CD4-positive, alpha-beta T cell treated with Interleukin-15 for 4 hours (primary cell): ENCODE measurements at regions not wholly inside any gene's neighbourhood (a gene's known extent, or its start where the extent isn't known, plus 50 kb on each side); places are given as distances from the start of the nearest gene placed in this dataset.

ENCODE experiments used
- DNase-seq: peaks from one replicate; pipeline ENCODE4 v3.0.0-alpha.2; 2020; ENCODE audit warnings: low spot score

GRCh38 chr2:48107326-48107925, 201.1 kb upstream of the FBXO11 start:
- DNase-seq, result no peak

DNA sequence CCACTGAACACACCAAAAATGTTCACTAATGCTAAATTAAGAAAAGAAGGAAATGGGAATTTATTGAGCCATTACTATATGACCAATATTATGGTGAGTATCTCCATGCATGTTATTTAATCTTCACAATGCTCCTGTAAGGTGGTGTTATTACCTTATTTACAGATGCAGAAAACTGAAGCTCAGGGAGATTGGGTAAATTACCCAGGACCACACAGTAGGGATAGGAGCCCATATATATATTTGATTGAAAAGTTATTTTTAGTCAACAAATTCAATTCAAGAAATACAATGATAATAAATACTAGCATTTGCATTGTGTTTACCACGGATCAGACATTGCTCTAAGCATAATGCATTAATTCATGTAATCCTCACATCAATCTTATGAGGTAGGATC, 202.2 kb upstream of the FBXO11 start:
- no peak for DNase-seq

DNA sequence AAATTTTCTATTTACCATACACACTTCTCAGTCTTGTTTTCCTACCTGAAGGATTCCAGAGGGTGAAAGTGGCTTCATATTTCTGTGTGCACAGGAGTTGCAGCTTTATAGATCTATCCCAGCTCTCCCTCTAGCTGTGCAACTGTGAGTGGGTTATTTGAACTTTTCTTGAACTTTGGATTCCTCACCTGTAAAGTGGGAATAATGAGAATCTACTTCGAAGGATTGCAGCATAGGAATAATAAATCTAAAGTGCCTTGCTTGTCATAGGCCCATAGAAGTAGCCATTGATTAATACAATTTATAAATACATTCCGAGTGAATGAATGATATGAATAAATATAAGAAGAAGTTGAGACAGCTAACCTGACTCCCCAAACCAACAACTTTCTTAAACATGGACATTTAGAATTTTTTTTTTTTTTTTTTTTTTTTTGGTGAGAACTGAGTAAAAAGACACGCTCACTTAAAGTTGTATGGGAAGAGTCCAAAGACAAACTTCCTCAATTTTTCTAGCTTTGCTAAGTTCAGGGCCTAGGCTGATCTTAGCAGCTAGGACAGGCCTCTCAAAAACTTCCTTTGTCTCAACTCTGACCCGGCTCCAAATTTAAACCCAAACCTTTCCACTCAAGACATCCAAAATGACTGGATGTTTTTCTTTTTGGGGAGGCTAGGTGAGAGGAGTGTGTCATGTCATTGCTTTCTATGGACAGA, 203.3 kb upstream of the FBXO11 start:
- no peak for DNase-seq

- DNase-seq, result no peak
Observed at GRCh38 chr2:48110492-48110891, 204.0 kb upstream of the FOXN2 start.

- DNase-seq, result no peak
Observed at GRCh38 chr2:48112911-48113680, 201.4 kb upstream of the FOXN2 start.

GRCh38 chr2:48113767-48114166, 200.7 kb upstream of the FOXN2 start:
- DNase-seq, result no peak

GRCh38 chr2:48114256-48114655, 200.2 kb upstream of the FOXN2 start:
- DNase-seq, result peak; percentile 54

DNA sequence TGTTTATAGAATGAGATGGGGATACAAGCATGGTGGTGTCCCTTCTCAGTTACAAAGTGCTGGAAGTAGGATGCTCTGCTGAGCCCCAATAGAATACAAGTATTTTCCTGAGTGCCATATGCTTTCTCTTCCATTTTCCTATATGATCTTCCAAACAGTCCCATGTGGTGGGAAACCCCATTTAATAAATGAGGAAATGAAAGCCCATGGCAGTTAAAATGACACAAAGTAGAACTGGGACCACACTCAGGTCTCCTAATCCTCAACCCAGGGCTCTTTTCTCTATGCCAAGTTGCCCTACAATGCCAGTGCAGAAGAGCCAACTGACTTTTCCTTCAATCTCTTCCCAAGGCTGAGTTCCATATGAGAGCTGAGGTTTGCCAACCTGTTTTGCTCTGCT, 198.0 kb upstream of the FOXN2 start:
- DNase-seq, result no peak

DNA sequence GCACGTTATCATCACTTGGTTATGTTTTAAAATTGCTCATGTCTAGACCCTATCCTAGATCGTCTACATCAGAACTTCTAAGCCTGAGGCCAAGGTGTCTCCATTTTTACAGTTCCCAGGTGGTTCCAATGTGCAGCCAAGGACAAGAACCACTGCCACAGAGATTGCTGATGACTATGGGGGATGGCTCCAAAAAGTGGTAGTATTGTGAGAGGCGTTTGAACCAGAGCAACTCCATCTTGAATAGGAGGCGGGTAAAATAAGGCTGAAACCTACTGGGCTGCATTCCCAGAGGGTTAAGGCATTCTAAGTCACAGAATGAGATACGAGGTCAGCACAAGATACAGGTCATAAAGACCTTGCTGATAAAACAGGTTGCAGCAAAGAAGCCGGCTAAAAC, 195.6 kb upstream of the FOXN2 start:
- no peak for DNase-seq

DNA sequence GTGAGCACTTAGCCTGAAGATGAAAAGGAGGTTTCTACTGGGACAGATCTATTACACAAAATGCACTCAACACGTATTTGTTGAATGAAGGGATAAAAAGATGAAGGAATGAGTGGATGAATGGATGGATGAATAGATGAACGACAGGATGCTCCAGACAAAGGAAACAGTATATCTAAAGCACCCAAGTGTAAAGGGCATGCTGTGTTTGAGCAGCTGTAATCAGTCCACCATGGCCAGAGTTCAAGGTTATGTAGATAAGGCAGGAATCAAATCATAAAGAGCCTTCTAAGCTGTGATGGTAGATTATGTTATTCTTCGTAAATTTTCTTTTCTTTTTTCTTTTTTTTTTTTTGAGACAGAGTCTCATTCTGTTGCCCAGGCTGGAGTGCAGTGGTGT, 194.4 kb upstream of the FOXN2 start:
- no peak for DNase-seq

- no peak for DNase-seq
Observed at GRCh38 chr2:48120759-48121242, 193.7 kb upstream of the FOXN2 start.

DNA sequence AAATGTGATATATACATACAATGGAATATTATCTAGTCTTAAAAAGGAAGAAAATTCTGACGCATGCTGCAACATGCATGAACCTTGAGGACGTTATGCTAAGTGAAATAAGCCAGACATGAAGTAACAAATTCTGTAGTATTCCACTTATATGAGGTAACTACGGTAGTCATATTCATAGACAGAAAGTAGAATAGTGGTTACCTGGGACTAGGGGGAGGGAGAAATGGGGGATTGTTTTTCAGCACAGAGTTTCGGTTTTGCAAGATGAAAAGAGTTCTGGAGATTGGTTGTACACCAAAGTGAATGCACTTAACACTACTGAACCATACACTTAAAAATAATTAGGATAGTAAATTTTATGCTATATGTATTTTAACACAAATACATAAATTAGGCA, 192.3 kb upstream of the FOXN2 start:
- no peak for DNase-seq

- no peak for DNase-seq
Observed at GRCh38 chr2:48124592-48124991, 189.9 kb upstream of the FOXN2 start.

DNA sequence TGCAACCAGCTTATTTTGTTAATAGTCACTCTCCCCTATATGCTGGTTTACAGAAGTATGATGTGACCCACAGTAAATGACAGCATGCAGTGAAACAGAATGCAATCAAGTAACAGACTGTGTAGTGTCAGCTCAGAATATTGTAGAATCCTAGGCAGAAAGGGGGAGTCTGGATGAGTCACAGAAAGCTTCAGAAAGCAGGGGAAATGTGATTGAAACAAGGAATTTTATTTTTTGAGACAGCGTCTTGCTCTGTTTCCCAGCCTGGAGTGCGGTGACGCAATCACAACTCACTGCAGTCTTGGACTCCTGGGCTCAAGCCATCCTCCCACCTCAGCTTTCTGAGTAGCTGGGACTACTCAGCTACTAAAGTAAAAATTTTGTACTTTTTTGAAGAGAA, 188.3 kb upstream of the FOXN2 start:
- DNase-seq, result no peak

GRCh38 chr2:48127612-48128191, 186.8 kb upstream of the FOXN2 start:
- no peak for DNase-seq

DNA sequence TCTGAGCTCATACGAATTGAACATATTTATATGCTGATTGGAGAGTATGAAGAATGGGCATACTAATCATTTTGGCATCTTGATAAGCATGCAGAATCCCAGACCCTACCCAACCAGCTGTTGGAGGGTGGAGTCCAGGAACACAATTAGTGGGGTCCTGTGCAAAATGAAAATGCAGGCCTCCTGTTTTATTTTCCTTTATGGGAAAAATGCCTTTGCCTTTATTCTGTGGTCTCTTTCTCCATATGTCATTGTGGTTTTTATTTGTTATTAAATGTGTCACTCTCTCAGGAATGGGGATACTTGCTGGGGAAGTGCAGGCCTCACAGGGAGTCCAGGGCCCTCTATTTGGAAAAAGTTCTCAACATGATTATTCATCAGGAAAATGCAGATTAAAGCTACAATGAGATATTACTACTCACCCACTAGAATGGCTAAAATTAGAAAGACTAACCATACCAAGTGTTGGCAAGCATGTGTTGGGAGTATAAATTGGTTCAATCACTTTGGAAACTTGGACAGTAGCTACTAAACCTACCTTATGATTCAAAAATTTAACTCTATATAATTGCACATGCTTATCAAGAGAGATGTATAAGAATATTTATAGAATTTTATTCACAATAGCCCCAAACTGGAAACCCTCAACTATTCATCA, 185.1 kb upstream of the FOXN2 start:
- DNase-seq, result no peak

- peak; percentile 34 for DNase-seq
Observed at GRCh38 chr2:48131539-48132270, 182.8 kb upstream of the FOXN2 start.

DNA sequence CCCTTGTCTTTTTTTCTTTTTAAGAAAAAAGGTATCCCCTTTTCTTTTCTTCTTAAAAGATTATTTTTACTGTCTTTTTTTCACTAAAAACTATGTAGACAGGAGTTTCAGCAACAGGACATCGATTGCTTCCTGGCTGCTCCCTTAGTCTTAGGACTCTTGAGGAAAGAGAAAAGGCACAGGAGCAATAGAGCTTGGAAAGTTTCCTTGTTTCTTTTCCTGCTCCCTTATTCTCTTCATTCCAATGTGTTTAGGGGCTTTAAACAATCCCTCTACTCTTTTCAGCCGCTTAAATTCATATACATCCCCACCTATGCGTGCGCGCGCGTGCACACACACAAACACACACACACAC, 182.2 kb upstream of the FOXN2 start:
- no peak for DNase-seq

DNA sequence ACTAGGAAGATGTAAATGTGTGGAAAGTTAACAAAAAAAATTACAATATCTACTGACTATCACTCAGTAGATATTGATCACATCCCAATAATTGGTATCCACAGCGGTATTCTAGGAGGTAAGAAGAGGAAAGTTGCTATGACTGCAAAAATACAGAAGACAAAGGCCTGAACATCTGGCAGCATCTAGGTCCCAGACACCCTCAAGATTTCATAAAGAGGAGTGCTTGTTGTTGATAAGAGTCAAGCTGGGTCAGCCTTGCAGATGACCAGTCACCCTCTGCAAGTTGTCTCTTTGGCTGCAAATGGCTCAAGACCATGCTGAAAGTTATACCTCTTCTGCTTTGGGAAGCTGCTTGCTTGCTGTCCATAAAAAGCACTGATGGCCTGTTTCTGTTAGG, 179.8 kb upstream of the FOXN2 start:
- no peak for DNase-seq

DNA sequence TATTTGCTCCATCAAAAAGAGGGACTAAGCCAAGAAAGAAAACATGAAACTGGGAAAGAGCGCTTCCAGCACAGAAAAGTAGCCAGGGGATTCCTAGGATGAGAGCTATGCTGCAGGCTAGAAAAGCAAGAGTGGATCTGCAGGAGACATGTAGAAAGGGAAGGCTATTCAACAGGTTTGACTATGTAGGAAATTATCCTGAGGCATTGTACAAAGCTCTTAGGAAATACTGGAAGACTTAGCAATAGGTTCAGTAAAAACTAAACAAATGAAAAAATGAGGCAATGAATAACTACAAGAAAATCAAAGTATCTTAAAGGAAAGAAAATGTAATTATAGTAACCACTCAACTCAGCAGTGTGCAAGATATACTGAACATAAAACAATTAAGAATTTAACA, 178.7 kb upstream of the FOXN2 start:
- no peak for DNase-seq

- no peak for DNase-seq
Observed at GRCh38 chr2:48137829-48138228, 176.7 kb upstream of the FOXN2 start.

DNA sequence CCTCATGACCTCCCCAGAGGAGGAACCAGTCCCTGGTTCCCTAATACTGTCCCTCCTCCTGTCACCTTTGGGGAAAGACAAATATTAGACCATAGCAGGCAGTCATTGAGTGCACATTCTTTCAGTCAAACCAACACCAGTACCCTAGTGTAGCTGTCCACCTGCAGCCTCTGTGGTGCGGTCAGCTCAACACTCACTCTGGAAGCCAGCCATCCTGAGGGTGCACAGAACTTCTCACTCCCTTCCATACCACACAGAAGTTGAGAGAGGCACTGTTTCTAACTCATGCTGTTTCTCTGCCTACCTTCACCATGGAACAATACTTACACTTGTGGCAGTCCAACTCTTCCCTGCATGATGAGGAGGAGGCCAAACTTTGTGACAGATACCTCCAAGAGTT, 175.6 kb upstream of the FOXN2 start:
- DNase-seq, result no peak
